ENCODE measurements at regions not wholly inside any gene's neighbourhood (a gene's known extent, or its start where the extent isn't known, plus 50 kb on each side); places are given as distances from the start of the nearest gene placed in this dataset.

- POLR2A ChIA-PET: no interaction called here
- H3K27ac Mint-ChIP-seq (ENCODE audit: unreplicated experiment): no peak overlapping the region
- CTCF ChIA-PET: interaction anchor here (0.7 kb wide), 1 partner anchor 302 kb away, joined by 3 read pairs; no protein-coding TSS in a partner anchor
- H3K4me1 ChIP-seq: peaks cover 22% of the 10 kb centered on the region
- H3K9me3 ChIP-seq: peaks cover 7% of the 10 kb centered on the region; the same call in 1 of the 2 replicates
- H3K27me3 ChIP-seq (replicated peaks; ENCODE audit: control insufficient read depth, insufficient read depth, low read length): no peaks in the 10 kb centered on the region
- no peak overlapping the region for H3K4me3 Mint-ChIP-seq (ENCODE audit: unreplicated experiment)
- no peak overlapping the region for H3K4me3 ChIP-seq (ENCODE audit: low read depth, low read length)
- peaks cover 18% of the 10 kb centered on the region for H3K4me1 Mint-ChIP-seq (ENCODE audit: low read depth, unreplicated experiment)
- TF ChIP-seq CTCF (IDR thresholded peaks at IDR 0.05; ENCODE audit: insufficient read depth in 1 of 2, low read depth in 1 of 2, low read length in 1 of 2, severe bottlenecking in 1 of 2, unreplicated experiment in 1 of 2): no peak
- DNase-seq: no peak
- no peaks in the 10 kb centered on the region for H3K27me3 Mint-ChIP-seq (ENCODE audit: insufficient read depth, unreplicated experiment)
- no peaks in the 10 kb centered on the region for H3K9me3 Mint-ChIP-seq (ENCODE audit: unreplicated experiment)
- H3K36me3 Mint-ChIP-seq (ENCODE audit: insufficient read depth, unreplicated experiment): peaks cover 4% of the 10 kb centered on the region
- intact Hi-C loops (cut with micrococcal nuclease; ENCODE audit: unreplicated experiment): no loop called here
- BruUV-seq (replicated peaks): no TSS peak
- H3K36me3 ChIP-seq (ENCODE audit: control insufficient read depth, insufficient read depth, low read length): no peaks in the 10 kb centered on the region
Observed at GRCh38 chr7:47697543-47697942, 115.6 kb upstream of the TNS3 start.

- H3K4me3 ChIP-seq (ENCODE audit: low read depth, low read length): no peak overlapping the region
- peaks cover 7% of the 10 kb centered on the region; the same call in 1 of the 2 replicates for H3K9me3 ChIP-seq
- Mint-ChIP-seq H3K4me1 (ENCODE audit: low read depth, unreplicated experiment) (peaks cover 18% of the 10 kb centered on the region), H3K9me3 (ENCODE audit: unreplicated experiment) (no peaks in the 10 kb centered on the region), H3K27ac (ENCODE audit: unreplicated experiment) (no peak overlapping the region), H3K36me3 (ENCODE audit: insufficient read depth, unreplicated experiment) (peaks cover 4% of the 10 kb centered on the region), H3K4me3 (ENCODE audit: unreplicated experiment) (no peak overlapping the region), H3K27me3 (ENCODE audit: insufficient read depth, unreplicated experiment) (no peaks in the 10 kb centered on the region)
- intact Hi-C loops (cut with micrococcal nuclease; ENCODE audit: unreplicated experiment): no loop called here
- H3K4me1 ChIP-seq: peaks cover 22% of the 10 kb centered on the region
- CTCF ChIA-PET: no interaction called here
- POLR2A ChIA-PET: interaction anchor here (0.7 kb wide), 1 partner anchor 61 kb away, joined by 3 read pairs; no protein-coding TSS in a partner anchor
- no peaks in the 10 kb centered on the region for H3K36me3 ChIP-seq (ENCODE audit: control insufficient read depth, insufficient read depth, low read length)
- no peak for TF ChIP-seq CTCF (IDR thresholded peaks at IDR 0.05; ENCODE audit: insufficient read depth in 1 of 2, low read depth in 1 of 2, low read length in 1 of 2, severe bottlenecking in 1 of 2, unreplicated experiment in 1 of 2)
- no TSS peak for BruUV-seq (replicated peaks)
- no peaks in the 10 kb centered on the region for H3K27me3 ChIP-seq (replicated peaks; ENCODE audit: control insufficient read depth, insufficient read depth, low read length)
- no peak for DNase-seq
Observed at GRCh38 chr7:47696152-47696710, 114.3 kb upstream of the TNS3 start.

- no TSS peak for BruUV-seq (replicated peaks)
- intact Hi-C loops (cut with micrococcal nuclease; ENCODE audit: unreplicated experiment): loop anchor here (1.0 to 2.0 kb wide), 2 partner anchors 20 to 117 kb away; no protein-coding TSS in a partner anchor
- Histone ChIP-seq H3K4me3 (ENCODE audit: low read depth, low read length) (no peak overlapping the region), H3K27me3 (replicated peaks; ENCODE audit: control insufficient read depth, insufficient read depth, low read length) (no peaks in the 10 kb centered on the region), H3K36me3 (ENCODE audit: control insufficient read depth, insufficient read depth, low read length) (no peaks in the 10 kb centered on the region), H3K9me3 (no peaks in the 10 kb centered on the region), H3K4me1 (peaks cover 17% of the 10 kb centered on the region)
- no peak for TF ChIP-seq CTCF (IDR thresholded peaks at IDR 0.05; ENCODE audit: insufficient read depth in 1 of 2, low read depth in 1 of 2, low read length in 1 of 2, severe bottlenecking in 1 of 2, unreplicated experiment in 1 of 2)
- CTCF ChIA-PET: interaction anchor here (1.3 kb wide), 1 partner anchor 125 kb away, joined by 3 read pairs; no protein-coding TSS in a partner anchor
- Mint-ChIP-seq H3K27me3 (ENCODE audit: insufficient read depth, unreplicated experiment) (no peaks in the 10 kb centered on the region), H3K9me3 (ENCODE audit: unreplicated experiment) (no peaks in the 10 kb centered on the region), H3K4me1 (ENCODE audit: low read depth, unreplicated experiment) (peaks cover 22% of the 10 kb centered on the region), H3K4me3 (ENCODE audit: unreplicated experiment) (no peak overlapping the region), H3K36me3 (ENCODE audit: insufficient read depth, unreplicated experiment) (peaks cover 3% of the 10 kb centered on the region), H3K27ac (ENCODE audit: unreplicated experiment) (peak overlapping the region; percentile 19)
- POLR2A ChIA-PET: no interaction called here
- DNase-seq: peak in 1 of 2 experiments; percentile 45
Observed at GRCh38 chr7:47693216-47693615, 111.3 kb upstream of the TNS3 start.
